HG03097 (cell line): ENCODE measurements at regions not wholly inside any gene's neighbourhood (a gene's known extent, or its start where the extent isn't known, plus 50 kb on each side); places are given as distances from the start of the nearest gene placed in this dataset.

Source experiments
- ATAC-seq: cut with Tn5 transposase; IDR thresholded peaks from one replicate; pipeline ENCODE4 v1.9.1; 2021; ENCODE audit not compliant: unreplicated experiment, low FRiP score

DNA sequence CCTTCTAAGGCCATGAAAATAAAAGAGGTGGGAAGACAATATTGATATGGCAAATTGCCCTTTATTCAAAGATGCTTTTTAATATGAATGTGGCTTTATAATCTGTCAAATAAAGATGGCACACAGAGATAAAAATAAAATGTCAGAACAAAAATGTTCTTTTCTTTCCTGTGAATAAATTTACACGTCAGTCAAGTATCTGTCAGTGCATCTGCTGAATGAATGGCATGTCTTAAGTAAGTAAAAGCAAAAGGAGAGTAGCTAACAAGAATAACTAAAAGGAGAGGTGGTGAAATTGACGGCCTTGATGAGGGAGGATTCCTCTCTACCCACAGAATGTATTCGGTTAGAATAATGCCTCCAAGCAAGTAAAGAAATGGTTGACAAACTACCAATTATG, 1021.7 kb upstream of the GBE1 start:
- ATAC-seq, result no peak

DNA sequence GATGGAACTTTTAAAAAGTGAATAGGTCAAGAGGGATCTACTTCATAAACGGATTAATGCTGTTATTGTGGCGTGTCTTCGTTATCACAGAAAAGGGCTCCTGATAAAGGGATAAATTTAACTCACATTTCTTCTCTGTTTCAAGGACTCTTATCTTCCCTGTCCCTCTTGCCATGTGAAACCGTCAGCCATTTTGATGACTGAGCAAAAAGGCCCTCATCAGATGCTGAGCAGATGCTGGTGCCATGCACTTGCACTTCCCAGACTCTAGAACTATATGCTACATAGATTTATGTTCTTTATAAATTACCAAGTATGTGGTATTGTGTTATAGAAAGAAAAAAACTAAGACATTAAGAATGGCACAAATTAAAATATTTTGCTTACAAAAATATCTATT, 1011.8 kb upstream of the GBE1 start:
- no peak for ATAC-seq

DNA sequence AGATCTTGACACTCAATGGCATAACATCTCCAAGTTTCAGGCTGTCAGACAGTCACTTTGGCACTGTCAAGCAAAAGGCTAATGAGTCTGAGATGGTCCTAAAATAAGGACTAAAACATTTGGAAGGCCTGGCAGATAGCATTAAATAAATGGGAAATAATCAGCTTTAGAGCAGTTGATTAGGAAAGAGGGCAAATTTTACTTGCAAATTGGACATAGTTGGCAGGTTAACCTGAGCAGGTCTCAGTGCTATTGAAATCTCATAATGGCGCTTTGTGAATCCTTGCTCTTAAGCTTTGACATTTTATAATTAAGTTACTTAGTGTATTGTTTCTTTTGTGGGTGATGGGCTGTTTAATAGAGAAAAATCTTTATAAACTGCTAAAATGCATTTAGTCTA, 1003.1 kb upstream of the GBE1 start:
- no peak for ATAC-seq

DNA sequence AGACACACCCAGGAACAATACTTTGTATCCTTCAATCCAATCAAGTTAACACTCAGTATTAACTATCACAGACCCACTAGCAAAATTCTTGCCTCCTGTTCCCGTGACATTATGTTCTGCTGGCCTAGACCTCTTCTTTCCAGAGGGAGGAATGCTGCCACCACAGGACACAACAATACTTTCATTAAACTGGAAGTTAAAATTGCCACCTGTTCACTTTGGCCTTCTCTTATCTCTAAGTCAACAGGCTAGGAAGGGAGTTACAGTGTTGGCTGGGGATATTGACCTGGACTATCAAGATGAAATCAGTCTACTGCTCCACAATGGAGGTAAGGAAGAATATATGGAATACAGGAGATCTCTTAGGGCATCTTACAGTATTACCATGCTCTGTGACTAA, 1000.4 kb upstream of the GBE1 start:
- no peak for ATAC-seq

DNA sequence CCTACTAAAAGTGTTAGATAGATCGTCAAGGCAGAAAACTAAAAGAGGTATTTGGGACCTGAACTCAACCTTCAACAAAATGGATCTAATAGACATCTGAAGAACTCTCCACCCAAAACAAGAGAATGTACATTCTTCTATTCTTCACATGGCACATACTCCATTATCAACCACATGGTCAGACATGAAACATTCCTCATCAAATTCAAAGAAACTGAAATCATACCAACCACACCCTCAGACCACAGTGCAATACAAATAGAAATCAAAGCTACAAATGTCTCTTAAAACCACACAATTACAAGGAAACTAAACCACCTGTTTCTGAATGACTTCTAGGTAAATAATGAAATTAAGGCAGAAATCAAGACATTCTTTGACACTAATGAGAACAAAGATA, 984.1 kb upstream of the GBE1 start:
- no peak for ATAC-seq

DNA sequence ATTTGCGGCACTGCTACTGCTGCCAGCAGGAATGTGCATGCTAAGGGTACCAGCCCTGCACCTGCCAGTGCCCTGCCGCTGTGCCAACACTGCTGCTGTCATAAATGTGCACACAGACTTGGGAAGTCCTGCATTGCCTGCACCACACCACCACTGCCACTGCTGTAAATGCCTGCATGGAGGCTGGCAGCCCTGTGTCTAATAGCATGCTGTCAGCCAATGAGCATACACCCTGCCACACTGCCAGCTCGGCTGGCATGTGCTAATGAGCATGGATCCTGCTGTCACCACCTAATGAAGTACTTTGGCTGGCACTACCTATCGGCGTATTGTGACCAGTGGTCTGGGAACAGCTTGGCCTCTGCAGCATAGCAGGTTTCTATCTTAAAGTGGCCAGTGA, 981.8 kb upstream of the GBE1 start:
- no peak for ATAC-seq

DNA sequence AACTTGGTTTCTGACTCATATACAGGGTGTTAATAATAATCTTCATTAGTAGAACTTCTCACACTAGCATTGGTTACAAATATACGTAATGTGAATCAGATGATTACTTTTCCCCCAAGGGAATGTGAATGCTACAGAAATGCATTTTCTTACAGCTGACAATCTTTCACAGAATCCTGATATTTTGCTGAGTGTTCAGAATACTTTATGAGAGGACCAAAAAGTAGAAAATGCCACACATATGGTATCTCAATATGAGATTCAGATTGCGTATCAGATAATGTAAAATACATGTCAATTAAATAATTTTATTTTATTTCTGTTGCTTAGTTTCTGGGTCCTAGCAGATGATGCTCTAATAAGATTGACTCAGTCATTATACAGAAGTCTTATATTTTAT, 979.9 kb upstream of the GBE1 start:
- no peak for ATAC-seq

DNA sequence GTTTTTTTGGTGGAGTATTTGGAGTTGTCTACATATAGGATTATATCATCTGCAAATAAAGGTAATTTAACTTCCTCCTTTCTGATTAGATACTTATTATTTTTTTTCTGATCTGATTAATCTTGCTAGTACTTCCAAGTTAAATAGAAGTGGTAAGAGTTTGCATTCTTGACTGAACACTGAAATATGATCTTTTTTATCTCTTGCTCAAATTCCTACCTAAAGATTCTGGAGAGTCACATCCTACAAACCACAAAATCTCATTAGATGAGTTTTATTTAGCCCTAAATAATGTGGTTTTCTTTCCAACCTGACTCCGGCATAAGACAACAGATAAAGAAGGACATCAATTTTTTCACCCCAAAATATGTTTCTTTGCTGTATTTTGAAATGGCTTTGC, 977.9 kb upstream of the GBE1 start:
- ATAC-seq, result no peak

DNA sequence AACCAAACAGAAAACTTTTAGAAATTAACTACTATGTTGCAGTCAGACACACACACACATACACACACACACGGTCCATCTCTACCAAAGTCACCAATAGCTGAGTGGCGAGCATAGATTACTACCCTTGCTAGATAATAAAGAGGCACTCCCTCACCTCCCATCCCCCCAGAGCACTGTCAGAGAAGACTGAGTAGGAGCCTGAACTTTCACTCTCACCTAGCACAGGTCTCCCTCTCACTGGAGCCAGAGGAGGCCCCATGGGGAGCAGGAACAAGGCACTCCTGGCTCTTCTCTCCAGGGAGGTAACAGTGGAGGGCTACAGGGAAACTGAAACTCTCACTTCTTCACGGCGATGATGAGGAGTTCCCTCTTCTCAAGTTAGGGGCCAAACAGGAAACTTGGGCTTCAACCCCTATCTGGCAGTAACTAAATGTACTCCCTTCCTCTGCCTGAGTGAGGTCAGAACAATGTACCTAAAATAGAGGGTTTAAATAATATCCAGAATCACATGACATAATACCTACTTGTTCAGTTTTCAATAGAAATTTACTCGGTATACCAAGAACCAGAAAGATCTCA, 975.3 kb upstream of the GBE1 start:
- no peak for ATAC-seq

DNA sequence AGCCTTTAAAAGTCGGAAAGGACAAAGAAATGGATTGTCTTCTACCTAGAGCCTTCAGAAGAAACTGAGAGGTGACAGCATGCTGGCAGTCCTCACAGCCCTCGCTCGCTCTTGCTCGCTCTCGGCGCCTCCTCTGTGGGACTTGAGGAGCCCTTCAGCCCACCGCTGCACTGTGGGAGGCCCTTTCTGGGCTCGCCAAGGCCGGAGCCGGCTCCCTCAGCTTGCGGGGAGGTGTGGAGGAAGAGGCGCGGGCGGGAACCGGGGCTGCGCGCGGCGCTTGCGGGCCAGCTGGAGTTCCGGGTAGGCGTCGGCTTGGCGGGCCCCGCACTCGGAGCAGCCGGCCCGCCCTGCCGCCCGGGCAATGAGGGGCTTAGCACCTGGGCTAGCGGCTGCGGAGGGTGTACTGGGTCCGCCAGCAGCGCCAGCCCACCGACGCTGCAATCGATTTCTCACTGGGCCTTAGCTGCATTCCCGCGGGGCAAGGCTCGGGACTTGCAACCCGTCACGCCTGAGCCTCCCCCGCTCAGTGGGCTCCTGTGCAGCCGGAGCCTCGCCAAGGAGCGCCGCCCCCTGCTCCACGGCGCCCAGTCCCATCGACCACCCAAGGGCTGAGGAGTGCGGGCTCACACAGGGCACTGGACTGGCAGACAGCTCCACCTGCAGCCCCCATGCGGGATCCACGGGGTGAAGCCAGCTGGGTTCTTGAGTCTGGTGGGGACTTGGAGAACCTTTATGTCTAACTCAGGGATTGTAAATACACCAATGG, 953.8 kb upstream of the GBE1 start:
- no peak for ATAC-seq

DNA sequence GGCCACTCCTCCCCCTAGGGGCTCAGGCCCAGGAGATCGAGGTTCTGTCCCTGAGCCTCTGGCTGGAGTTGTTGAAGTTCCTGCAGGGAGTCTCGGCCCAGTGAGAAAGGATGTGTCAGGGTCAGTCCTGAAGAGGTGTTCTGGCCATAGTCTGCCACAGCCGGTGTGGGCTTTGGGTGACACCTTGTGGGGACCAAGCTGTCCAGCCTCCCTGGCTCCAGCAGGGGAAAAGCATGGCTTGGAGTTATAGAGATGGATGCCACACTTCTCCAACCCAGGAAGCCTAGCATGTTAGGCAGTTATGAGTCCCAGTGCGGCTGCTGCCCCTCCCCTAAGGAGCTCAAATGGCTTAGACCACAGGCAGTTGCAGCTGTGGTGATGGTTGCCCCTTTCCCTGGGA, 945.6 kb upstream of the GBE1 start:
- ATAC-seq, result no peak

DNA sequence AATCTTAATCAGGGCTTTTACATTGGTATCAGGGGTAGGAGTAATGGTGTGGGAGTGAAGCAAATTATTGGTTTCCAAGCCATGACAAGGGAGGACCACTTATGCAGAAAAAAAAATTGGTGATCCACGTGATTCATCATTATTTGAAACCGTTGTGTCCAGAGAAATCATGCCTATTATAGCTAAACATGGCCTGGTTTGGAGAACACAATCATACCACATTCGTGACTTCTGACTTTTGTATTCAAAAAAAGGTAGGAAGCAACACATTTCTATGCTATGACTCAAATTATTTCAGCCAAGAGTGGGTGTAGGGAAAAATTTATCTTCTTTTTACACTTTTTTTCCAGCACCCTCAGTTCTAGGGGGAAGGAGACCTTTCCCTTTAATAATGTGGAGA, 924.3 kb upstream of the GBE1 start:
- ATAC-seq, result no peak

DNA sequence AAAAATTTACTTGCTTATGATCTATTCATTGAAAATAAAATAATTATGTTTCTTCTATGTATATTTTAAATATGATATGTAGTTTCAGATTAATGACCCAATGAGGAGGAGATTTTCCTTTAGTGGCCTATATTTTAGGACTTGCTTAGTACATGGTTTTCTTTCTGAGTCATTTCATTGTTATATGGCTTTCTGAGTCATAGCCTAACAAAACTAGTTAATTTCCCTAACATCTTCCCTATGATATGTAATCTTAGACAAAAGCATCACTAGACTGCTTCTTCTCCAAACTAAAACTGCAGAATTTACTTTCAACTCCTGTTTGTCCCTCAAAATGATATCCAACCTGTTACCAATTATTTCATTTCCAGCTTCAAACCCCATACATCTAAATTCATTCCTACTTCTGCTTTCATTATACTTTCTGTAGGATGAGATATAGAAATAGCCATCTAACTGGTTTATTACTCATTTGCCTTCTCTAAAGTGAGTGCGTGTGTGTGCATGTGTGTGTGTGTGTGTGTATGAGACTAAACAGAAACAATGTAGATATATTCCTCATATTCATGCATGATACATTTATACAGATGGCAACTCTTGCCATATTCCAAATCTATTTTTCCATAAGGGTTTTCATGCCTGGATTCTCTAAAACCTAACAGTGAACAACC, 915.0 kb upstream of the GBE1 start:
- no peak for ATAC-seq

DNA sequence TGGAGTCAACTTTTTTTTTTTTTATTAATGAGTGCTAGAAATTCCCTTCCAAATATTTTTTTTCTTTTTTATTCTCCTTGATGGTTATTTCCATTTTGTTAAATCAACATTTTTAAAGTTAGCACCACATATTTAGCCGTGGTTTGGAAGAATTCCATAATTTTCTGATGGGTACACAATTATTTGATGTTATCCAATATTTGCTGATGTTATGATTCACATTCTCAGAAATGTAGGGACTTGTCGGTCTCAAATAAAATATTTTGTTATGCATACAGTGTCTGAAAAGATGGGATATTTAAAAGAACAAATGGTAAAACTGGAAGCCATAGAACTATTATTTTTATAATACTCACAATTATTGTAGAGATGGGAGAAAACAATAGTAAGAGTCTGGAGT, 911.5 kb upstream of the GBE1 start:
- no peak for ATAC-seq

DNA sequence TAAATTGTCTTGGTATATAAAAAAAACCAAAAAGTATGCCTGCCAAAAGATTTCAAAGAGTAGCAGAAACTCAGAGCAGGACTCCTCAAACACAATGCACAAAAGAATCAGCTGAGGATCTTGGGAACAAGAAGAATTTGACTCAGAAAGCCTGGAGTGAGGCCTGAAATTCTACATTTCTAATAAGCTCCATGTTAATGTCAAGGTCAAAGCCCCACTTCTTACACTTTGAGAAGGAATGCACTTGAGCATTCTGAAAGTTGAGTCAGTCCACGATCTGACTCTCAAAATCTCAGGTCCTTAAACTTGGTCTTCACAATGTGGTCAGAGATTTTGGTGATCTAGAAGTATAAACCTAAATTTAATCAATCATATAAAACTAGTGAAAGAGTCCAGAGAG, 910.0 kb upstream of the GBE1 start:
- no peak for ATAC-seq

DNA sequence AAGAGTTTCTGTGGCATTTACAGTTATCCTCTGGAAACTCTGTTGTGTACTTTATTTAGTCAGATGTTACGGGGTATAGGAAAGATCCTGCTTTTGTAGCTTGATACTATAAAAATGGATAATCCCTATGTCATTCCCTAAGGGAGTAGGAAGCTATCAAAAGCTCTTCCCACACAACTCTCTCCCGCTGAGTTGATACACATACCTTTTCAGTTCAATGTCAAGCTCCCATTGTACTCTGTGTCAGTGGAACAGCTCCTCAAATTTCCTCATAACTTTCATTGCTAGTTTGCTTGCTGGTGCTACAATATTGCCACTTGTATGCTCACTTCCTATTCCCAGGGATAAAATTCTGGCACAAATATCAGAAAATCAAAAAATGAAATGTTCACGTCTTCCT, 893.3 kb upstream of the GBE1 start:
- ATAC-seq, result no peak

DNA sequence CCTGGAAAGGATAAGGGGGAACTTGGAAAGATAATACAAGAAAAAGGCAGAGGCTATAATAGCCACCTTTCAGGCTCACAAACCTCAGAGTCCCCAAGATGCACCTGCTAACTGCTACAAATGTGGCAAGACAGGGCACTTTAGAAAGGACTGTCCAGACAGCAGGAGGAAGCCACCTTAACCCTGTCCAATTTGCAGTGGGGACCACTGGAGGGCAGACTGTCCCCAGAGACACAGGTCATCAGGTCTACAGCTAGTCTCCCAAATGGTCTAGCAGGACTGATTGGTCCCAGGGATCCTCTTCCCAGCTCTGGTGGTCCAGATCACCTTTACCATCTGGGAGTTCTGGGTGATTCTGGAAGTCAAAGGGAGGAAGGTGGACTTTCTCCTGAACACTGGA, 882.5 kb upstream of the GBE1 start:
- no peak for ATAC-seq

DNA sequence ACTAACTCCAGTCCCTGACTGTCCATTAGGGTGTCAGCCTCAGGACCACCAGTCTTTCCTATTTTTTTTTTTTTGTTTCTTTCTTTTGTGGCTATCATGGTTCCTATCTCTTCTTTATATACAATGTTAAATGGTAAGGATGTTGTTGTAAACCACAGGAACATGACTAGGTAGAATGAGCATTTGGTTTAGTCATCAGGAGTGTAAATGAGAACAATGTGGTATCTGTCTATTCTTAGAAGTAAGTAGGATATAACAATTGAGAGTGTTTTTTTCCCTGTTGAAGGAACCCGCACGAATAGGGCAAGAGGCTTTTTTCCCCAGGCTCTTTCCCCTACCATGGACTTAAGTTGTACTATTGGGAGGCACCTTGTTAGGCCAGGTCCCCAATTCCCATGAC, 880.3 kb upstream of the GBE1 start:
- no peak for ATAC-seq

DNA sequence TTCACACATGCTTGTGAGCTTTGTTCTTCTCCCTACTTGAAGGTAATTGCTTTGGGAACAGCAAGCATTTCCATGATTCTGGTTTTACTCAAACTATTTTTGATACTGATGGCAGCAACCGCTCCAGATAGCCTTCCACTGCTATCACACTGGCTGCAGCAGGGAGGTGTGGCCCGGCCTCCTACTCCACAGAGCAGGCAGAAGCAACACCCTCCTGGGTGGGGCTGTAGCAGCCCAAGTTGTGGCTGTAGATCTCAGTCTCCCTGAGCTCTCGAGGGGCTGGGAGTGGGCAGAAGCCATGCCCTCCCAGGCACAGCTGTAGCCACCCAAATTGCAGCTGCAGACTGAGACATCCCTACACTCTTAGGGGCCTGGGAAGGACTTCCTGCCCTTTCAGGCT, 878.8 kb upstream of the GBE1 start:
- ATAC-seq, result no peak

DNA sequence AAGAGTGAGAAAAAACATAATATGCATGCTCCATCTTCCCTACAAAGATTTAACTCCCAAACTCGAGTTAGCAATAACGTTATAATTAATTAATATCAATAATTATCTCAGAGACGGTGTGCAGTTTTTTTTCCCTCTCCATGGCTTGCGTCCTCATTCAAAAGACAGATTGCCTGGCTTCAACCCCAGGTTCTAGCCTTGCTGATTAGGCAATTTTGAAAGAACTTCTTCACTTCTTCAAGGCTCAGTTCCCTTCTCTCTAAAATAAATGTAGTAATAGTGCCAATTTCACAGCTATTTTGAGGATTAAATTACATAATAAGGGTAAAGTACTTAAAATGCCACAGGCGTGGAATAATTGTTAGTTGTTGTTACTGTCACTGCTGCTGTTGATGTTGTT, 876.1 kb upstream of the GBE1 start:
- ATAC-seq, result no peak

DNA sequence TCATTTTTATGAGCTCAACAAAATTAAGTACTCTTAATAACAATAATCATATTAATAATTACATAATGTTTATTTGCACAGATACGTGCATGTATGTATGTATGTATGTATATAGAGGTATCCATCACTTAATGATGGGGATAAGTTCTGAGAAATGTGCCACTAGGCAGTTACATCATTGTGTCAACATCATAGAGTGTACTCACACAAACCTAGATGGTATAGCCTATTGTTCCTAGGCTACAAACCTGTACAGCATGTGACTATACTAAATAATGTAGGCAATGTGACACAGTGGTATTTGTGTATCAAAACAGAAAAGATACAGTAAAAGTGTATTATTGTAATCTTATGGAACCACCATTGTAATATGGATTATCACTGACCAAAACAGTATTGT, 874.7 kb upstream of the GBE1 start:
- ATAC-seq, result no peak

DNA sequence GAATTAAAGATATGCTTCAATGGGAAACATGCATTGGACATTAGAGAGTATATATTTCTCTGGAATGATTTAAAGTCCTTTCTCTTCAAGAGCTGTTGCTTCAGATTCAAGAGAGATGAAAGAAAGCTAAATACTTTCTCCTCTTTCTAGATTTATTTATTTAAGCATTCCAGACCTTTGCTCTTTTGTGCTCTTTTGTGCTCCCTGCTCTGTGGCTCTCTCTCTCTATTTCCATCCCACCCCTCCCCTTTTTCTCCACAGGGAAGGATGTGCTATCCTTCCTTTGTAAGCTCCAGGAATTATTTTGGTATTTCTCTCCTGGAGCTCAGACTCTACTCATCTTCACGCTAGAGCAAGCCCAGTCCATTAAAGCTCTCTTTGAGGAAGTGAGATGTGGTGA, 871.9 kb upstream of the GBE1 start:
- ATAC-seq, result no peak
